Activated T-cell treated with anti-CD3 and anti-CD28 coated beads, Interleukin-2, amount 50 U/mL, for 4 hours (primary cell): ENCODE measurements at regions not wholly inside any gene's neighbourhood (a gene's known extent, or its start where the extent isn't known, plus 50 kb on each side); places are given as distances from the start of the nearest gene placed in this dataset.
"Not testable (repeated sequence)": the region's sequence is repeated elsewhere in the genome, so short reads cannot be mapped to it uniquely, and the experiment has no call there.

Experiments
- ATAC-seq, 2 donors: fragments of 200-7000 bp; cut with Tn5 transposase; one replicate each; pipeline ENCODE4 v1.10.0; 2021
- DNase-seq: peaks from one replicate; pipeline ENCODE4 v3.0.0-alpha.2; 2020
- H3K27me3 Mint-ChIP-seq: one replicate; pipeline ENCODE4 v1.8.0; 2021; ENCODE audit warnings: low read depth, mixed read lengths
- H3K36me3 Mint-ChIP-seq: one replicate; pipeline ENCODE4 v1.8.0; 2022; ENCODE audit warnings: mixed read lengths; ENCODE audit not compliant: insufficient read depth
- H3K4me1 Mint-ChIP-seq: one replicate; pipeline ENCODE4 v1.8.0; 2021; ENCODE audit warnings: low read depth, mixed read lengths
- H3K4me3 Mint-ChIP-seq: one replicate; pipeline ENCODE4 v1.8.0; 2021; ENCODE audit warnings: mild to moderate bottlenecking, moderate library complexity, mixed read lengths
- H3K9me3 Mint-ChIP-seq: one replicate; pipeline ENCODE4 v1.8.0; 2021; ENCODE audit warnings: mixed read lengths

- ATAC-seq (no peak), DNase-seq (no peak)
- Mint-ChIP-seq H3K4me3 (no peak overlapping the region), H3K9me3 (no peaks in the 10 kb centered on the region), H3K27me3 (peaks cover 44% of the 10 kb centered on the region), H3K4me1 (no peaks in the 10 kb centered on the region), H3K36me3 (no peaks in the 10 kb centered on the region)
Measured at GRCh38 chr1:66478116-66478515, 55.8 kb upstream of the SGIP1 start.

GRCh38 chr1:66480162-66480561 is 53.8 kb upstream of the SGIP1 start:
- no peak for ATAC-seq
- no peak overlapping the region for H3K4me3 Mint-ChIP-seq
- H3K9me3 Mint-ChIP-seq = no peaks in the 10 kb centered on the region
- DNase-seq = no peak
- H3K4me1 Mint-ChIP-seq = no peaks in the 10 kb centered on the region
- peaks cover 34% of the 10 kb centered on the region for H3K27me3 Mint-ChIP-seq
- no peaks in the 10 kb centered on the region for H3K36me3 Mint-ChIP-seq

GRCh38 chr1:66481215-66481614 is 52.7 kb upstream of the SGIP1 start:
- H3K27me3 Mint-ChIP-seq = peaks cover 25% of the 10 kb centered on the region
- ATAC-seq, H3K36me3 Mint-ChIP-seq, DNase-seq, H3K4me3 Mint-ChIP-seq, H3K9me3 Mint-ChIP-seq, H3K4me1 Mint-ChIP-seq: not testable (repeated sequence)
